GM18867 (cell line): ENCODE measurements at regions not wholly inside any gene's neighbourhood (a gene's known extent, or its start where the extent isn't known, plus 50 kb on each side); places are given as distances from the start of the nearest gene placed in this dataset.

ENCODE experiments used
- ATAC-seq: cut with Tn5 transposase; IDR thresholded peaks from one replicate; pipeline ENCODE4 v1.9.1; 2021; ENCODE audit warnings: mild to moderate bottlenecking, moderate library complexity; ENCODE audit not compliant: unreplicated experiment

DNA sequence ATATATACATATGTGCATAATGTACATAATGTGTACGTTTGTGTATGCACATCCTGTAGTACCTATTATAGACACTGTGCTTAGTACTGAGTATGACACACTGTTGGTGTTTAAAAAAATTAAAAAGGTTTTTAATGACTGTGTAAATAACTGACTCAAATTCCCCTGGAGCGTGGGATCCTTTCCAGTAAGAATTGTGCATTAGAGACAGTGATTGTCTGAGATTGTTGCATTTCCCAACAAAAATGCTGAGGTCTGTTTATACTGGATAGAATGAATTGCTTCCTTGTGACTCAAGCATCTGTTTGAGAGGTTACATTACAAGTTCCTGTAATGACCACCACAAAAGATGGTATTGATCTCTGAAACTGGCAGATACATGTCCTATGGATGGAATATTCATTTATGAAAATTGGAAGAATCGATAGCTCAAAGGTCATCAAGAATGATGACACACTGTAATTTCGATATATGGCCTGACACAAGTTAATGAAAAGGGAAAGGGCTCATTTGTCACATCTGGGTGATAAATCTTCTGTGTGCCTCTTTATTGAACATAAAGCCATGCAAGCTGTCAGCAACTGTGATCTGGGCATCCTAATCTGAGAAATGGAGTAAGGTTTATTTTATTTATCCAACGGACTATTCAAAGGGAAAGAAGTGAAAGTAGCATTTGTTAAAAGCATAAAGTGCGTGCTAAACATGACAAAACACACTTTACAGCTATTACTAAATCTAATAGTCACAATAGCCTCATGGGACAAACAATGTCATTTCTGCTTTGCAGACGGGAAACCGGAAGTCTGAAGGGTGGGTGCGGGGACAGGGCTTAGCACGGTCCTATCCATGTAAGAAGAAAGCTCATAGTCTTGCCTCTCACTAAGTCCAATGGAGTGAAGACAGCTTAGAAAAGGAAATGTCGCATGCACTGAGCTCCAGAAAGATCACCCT lies 228.8 kb downstream of the CDH11 start:
- ATAC-seq, result no peak

DNA sequence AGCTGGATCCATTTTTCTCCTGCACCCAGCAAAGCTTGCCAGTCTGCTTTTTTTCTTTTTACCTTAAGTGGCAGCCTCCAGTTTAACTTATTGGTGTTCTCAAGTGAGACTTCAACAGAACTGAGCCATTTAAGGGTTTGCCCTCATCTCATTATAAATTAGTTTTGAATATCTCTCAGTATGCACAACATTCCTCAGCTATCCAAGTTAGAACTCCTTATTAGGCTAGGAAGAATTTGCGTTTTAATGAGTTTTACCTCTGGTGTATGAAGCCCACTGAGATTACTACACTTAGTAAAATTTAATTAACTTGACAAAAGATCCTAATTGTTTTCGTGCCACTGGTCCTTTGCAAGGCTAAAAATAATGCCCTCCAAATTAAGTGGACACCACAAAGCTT lies 232.4 kb downstream of the CDH11 start:
- ATAC-seq, result no peak

GRCh38 chr16:64887651-64888050 lies 234.2 kb downstream of the CDH11 start:
- no peak for ATAC-seq

- ATAC-seq, result no peak
These were observed 239.6 kb downstream of the CDH11 start for GRCh38 chr16:64882078-64882784.

DNA sequence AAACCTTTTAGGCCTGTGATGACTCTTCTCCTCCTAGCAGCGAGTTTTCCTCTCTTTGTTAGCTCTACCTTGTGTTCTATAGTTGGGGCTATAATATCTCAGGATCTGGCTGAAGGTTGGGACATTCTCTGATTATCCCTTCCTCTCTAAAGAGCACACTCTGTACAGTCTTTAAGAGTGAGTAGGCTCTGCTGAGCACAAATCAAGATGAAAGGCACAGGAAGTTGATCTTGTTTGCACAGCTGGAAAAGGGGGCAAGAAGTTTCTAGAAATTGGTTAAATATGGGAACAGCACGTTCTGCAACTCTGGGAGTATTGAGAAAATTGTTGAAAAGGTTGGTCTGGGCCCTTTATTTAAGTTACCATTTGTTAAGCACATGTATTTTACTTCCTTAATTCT lies 240.9 kb downstream of the CDH11 start:
- ATAC-seq, result no peak

GRCh38 chr16:64880006-64880405 lies 241.9 kb downstream of the CDH11 start:
- no peak for ATAC-seq

DNA sequence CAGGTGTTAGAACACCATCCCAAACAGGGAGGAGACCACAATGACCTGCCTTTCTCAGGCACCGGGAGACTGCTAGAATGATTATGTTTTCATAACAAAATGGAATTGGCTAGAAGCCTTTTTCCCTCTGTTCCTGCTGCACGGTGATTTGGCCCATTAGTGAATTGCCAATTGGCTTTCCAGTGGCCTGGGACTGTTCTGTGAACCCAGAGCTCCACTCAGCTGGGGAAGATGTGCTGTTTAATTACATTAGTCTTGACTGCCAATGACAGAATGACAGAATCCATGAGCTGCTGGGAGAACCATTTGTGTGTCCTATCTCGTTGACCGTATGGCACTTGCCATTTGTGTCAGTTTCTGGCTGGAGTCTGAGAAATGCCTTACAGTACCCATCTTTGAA lies 242.9 kb downstream of the CDH11 start:
- no peak for ATAC-seq

GRCh38 chr16:64872101-64872500 lies 249.8 kb downstream of the CDH11 start:
- no peak for ATAC-seq

DNA sequence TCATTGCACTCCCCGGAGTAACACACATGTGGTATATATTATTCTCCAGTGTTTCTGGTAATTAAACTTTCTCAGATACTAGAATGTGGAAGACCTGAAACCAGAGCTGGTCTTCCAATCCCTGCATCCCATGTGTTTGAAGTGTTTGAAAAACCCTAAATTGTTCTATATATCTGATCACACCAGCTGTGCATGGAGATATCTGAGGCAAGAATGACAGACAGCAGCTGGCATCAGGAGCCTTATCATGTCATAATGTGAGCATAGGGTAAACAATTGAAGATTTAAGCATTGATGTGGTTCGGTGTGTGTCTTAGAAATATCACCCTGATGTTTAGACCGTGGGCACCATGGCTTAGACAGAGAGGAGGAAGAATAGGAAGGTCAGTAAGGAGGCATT lies 251.0 kb downstream of the CDH11 start:
- no peak for ATAC-seq

DNA sequence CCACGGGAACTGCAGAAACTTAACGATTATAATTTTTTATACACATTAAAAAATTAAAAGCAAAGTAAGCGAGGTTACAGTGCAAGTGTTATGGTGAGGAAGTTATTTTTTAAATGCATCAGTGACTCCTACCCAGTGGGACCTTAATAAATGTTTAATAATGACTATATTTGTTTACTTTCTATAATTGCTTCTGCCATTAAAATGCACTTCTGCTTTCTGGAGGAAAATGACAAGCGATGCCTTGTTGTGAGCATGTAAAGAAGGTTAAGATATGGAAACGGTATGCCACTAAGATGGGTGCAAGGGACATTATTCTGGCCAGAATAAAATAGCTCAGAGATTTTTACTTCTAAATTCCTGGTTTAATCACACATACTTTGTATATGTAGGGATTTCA lies 252.1 kb downstream of the CDH11 start:
- no peak for ATAC-seq

DNA sequence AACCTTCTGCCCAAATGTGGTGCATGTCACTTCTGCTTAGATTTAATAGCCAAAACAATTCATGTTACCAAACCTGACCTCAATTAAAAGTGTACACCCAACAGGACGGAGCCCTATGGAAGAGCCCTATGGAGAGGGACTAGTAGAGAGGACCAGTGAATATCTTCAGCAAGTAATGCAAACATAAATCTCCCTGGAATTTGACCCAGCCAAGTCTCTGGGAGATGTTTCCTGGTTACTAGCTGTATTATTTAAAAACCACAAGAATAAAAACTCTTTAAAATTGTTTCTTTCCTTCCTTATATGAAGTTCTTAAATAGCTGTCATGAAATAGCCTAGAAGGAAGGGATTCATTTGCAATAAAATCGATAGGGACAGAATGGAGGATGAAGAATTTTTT lies 255.8 kb downstream of the CDH11 start:
- no peak for ATAC-seq

GRCh38 chr16:64865069-64865696 lies 256.7 kb downstream of the CDH11 start:
- ATAC-seq, result no peak

DNA sequence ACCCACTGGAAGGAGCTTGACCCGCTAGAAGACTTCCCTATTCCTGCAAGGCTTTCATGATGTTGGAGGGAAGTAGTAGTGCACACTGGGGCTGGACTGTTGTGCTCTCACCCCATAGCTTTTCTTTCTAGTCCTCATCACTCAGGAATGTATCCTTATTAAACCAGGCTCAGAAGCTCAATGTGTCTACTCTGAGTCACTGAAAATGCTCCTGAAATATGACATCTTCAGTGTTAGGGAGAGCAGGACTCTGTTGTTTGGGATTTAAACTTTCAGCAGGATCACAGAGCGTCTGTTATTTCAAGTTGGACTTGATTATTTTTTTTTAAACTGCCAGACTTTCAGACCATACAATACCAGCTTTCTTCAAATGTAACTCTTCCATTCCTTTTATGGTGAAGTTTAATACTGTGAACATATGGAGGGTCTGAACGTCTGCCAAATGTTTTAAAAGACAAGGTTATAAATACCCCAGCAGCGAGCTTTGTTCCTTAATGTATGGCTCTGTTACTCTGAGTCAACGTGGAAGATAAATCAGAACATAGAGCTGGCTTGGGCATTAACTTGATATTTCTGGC lies 257.5 kb downstream of the CDH11 start:
- ATAC-seq, result no peak

DNA sequence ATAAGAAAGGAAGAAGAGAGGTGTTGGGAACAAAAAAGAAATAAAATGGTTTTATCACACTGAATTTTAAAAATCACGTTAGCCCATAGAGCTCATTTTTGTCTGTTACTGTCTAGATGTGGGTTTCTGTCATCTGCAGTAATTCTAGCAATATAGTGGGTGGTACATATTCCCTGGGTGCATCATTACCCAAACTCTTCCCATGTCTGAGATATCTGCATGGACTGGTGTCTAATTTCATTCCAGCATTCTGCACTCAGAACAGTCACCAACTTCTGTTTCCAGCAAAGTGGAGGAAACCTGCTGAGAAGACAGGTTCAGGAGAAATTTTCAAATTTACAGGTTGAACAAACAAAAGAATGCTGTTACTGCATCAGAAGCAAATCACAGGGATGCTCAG lies 263.8 kb downstream of the CDH11 start:
- ATAC-seq, result no peak

DNA sequence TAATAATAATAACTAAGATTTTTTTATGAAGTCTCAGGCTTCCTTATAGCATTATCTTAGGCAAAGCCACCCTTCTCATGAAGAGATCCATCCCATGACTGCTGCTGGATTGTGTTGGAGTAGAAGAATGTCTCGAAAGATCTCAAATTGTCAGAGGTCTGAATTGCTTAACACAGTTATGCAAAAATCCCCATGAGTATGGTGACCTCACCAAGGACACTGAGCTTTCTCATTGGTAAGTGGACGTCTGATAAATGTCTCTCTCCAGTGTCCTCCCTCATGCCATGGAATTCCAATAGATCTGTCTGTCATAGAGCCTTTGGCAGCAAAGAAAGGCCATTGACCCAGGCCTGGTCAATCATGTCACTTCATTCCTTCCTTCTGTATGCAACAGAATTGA lies 264.5 kb downstream of the CDH11 start:
- ATAC-seq, result no peak

GRCh38 chr16:64853551-64853950 lies 268.3 kb downstream of the CDH11 start:
- no peak for ATAC-seq

DNA sequence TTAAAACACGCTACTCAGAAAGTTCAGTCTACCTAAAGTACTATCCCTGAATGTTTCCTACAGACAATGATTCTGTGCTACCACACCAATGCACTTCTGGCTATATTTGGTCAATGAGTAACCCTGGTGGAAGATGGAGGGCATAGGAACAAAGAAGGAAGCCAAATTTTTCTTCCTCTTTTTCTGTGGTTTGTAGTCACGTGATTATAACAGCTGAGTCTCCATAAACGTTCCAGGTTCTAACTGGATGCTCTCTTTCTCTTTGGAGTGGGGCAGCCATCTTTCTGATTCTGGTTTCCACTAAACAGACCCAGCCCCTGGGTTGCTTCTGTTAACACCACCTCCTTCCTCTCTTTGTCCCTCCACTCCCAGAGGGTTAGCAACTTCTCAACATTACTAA lies 274.9 kb downstream of the CDH11 start:
- ATAC-seq, result no peak

DNA sequence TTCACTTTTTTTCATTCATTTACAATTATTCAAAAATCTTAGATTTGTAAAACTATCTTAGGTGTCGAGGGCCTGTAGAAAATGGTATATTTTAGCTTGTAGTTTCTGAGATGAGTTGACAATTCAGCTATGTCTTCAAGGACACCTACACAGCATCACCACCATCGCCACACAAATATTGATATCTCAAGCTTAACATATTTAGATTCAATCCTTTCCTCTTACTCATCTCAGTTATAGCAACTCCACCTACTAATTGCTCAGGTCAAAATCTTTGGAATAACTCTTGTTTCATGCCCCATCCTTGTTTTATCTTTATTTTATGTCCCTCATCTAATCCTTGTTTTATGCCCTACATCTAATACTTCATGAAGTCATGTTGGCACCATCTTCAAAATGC lies 276.8 kb downstream of the CDH11 start:
- ATAC-seq, result no peak

DNA sequence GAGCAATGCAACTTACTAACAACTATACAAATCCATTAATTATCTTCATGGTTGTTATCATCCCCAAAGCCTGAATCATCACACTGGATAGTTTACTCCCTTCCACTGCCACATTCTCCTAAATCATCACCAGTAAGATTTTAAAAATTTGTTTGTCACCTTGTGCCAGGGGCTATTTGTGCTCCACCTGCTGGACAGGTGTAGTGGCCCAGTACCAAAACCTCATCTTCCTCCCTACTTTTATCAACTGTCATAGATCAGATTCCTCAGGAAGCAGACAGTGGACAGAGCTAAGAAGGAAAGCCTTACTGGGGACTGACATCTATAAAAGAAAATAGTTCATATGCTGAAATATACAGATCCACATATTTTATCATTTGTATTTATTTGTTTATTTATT lies 280.4 kb downstream of the CDH11 start:
- no peak for ATAC-seq

GRCh38 chr16:64841071-64841470 lies 280.8 kb downstream of the CDH11 start:
- ATAC-seq, result no peak

- ATAC-seq, result no peak
These were observed 291.2 kb downstream of the CDH11 start for GRCh38 chr16:64830653-64831052.
